Thyroid gland (tissue), 4 donors: ENCODE measurements at regions not wholly inside any gene's neighbourhood (a gene's known extent, or its start where the extent isn't known, plus 50 kb on each side); places are given as distances from the start of the nearest gene placed in this dataset.

Experiments
- DNase-seq, 2 donors: peaks; one replicate each; pipeline ENCODE4 v3.0.0-alpha.2; 2019
- H3K27ac ChIP-seq, 3 donors: fragments of 200-600 bp; sonication (generic); 1 replicate in 2 of 3; 2 replicates in 1 of 3; pipeline ENCODE4 v1.5.1; 2016 to 2019; ENCODE audit warnings: mild to moderate bottlenecking in 1 of 3, moderate library complexity in 1 of 3
- H3K27me3 ChIP-seq: fragments of 200-600 bp; sonication (generic); one replicate; pipeline ENCODE4 v1.5.1; 2019
- H3K36me3 ChIP-seq, 2 donors: fragments of 200-600 bp; sonication (generic); one replicate each; pipeline ENCODE4 v1.5.1; 2016 to 2019
- H3K4me1 ChIP-seq, 2 donors: fragments of 200-600 bp; sonication (generic); one replicate each; pipeline ENCODE4 v1.5.1; 2017 to 2019
- H3K4me3 ChIP-seq, 3 donors: fragments of 200-600 bp; sonication (generic); replicated peaks in 1 of 3; 1 replicate in 2 of 3; 2 replicates in 1 of 3; pipeline ENCODE4 v1.5.1; 2016; ENCODE audit warnings: mild to moderate bottlenecking in 1 of 3
- H3K9me3 ChIP-seq: fragments of 200-600 bp; sonication (generic); one replicate; pipeline ENCODE4 v1.5.1; 2017
- POLR2A ChIP-seq, 2 donors: fragments of 450-650 bp; IDR thresholded peaks; one replicate each; pipeline ENCODE4 v1.6.1; 2017; ENCODE audit warnings: antibody characterized with exemption in 2 of 2, mild to moderate bottlenecking in 2 of 2, moderate library complexity in 1 of 2
- WGBS, 2 donors: methylation state at CpG; one replicate each; pipeline ENCODE4 v1.1.5; 2017; 5-methylcytosine and 5-hydroxymethylcytosine counted together
- intact Hi-C: fragments of 100-400 bp; cut with DNase I; formaldehyde crosslinking; loops from one replicate; pipeline ENCODE4 v1.15.1; 2023
- TF ChIP-seq, protein P1 (sequence below), 6 experiments: fragments of 200-600 bp in 3 of 6; fragments of 450-650 bp in 3 of 6; sonication (generic) in 3 of 6; IDR thresholded peaks; one replicate each; pipeline ENCODE4 v1.5.1; 2016 to 2019; ENCODE audit warnings: antibody characterized with exemption in 6 of 6, mild to moderate bottlenecking in 2 of 6, inconsistent platforms in 1 of 6, moderate library complexity in 1 of 6

DNA sequence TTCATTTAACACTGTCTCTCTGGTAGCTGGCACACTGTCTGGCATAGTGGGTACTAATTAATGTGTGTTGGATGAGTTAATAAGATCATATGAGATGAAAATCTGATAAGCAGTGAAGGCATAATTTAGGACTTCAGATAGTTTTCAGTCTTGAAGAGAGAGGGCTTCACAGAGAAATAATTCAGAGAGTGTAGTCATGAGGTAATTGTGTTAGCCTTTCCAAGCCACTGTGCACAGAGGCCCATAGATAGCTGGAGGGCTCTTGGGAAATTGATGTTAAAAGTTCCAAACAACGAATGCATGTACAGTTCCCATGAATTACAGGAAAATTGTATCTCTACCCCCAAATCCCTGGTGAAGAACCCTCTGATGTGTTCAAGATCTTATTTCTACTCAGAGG lies 133.8 kb upstream of the HMGA2 start:
- no peaks in the 10 kb centered on the region for H3K36me3 ChIP-seq
- H3K27me3 ChIP-seq: no peaks in the 10 kb centered on the region
- DNase-seq: no peak
- TF ChIP-seq, protein P1, sequence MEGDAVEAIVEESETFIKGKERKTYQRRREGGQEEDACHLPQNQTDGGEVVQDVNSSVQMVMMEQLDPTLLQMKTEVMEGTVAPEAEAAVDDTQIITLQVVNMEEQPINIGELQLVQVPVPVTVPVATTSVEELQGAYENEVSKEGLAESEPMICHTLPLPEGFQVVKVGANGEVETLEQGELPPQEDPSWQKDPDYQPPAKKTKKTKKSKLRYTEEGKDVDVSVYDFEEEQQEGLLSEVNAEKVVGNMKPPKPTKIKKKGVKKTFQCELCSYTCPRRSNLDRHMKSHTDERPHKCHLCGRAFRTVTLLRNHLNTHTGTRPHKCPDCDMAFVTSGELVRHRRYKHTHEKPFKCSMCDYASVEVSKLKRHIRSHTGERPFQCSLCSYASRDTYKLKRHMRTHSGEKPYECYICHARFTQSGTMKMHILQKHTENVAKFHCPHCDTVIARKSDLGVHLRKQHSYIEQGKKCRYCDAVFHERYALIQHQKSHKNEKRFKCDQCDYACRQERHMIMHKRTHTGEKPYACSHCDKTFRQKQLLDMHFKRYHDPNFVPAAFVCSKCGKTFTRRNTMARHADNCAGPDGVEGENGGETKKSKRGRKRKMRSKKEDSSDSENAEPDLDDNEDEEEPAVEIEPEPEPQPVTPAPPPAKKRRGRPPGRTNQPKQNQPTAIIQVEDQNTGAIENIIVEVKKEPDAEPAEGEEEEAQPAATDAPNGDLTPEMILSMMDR (IDR thresholded peaks at IDR 0.05): no peak
- no peak for TF ChIP-seq POLR2A (IDR thresholded peaks at IDR 0.05)
- no peak overlapping the region for H3K4me3 ChIP-seq
- no peaks in the 10 kb centered on the region for H3K9me3 ChIP-seq
- H3K27ac ChIP-seq: no peak overlapping the region
- WGBS, 2 donors: 56 to 63% methylated on average over 1 of the region's 1 CpG
- peaks cover 0 to 6% of the 10 kb centered on the region in 2 donors for H3K4me1 ChIP-seq
- intact Hi-C loops: no loop called here

DNA sequence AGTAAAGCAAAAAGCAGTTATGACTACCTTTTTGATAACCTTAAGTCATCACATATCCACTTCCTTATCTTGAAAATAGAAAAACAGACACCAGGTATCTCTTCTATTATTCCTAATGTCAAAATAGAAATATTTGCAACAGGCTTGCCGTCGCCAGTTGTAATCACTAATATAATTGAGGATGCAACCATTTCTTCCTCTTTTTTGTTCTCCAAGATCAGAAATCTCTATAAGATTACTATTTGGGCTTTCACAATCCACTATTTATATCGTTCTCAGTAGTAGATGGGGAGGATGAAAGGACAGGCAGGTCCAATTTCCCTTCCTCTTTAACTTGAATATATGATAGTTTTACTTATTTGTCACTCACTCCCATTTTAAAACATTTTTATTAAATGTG lies 130.2 kb upstream of the HMGA2 start:
- Histone ChIP-seq H3K27me3 (no peaks in the 10 kb centered on the region), H3K36me3 (no peaks in the 10 kb centered on the region), H3K9me3 (no peaks in the 10 kb centered on the region), H3K27ac (no peak overlapping the region), H3K4me3 (no peak overlapping the region), H3K4me1 (peaks cover 0 to 9% of the 10 kb centered on the region in 2 donors)
- intact Hi-C loops: no loop called here
- 82 to 88% methylated on average over 3 of the region's 3 CpGs for WGBS, 2 donors
- TF ChIP-seq, protein P1 (IDR thresholded peaks at IDR 0.05): no peak
- no peak for TF ChIP-seq POLR2A (IDR thresholded peaks at IDR 0.05)
- no peak for DNase-seq

DNA sequence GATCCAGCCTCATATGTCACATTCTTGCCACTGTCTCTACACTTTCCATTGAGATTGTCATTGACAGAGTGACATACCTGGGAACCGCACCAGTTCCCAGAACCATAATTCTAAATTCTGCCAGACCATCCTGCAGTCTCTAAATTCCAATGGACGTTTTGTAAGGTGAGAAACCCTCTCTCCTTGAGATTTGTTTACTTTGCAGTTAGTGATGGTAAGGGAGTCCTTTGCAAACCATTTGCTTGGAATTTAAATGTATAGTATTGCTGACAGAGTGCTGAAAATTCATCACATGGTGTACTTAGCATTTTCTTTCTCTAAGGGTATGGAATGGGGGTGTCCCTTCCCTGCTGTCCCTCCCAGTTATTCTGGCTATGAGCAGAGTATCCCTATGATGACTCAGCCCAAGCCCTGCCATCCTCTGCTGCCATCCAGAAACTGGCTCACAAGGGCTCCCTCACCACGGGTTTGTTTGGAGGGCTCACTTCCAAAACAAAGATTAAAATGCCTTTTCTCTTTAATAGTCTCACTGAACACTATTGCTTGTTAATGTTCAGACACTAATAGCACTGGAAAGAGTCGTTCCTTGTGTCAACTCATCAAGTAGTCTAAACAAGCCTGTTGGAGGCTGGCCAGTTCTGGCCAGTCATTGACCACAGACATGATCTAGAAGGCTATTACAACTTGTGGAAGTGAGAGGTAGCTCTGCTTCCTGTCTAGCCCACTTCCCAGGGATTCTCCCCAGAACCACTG lies 129.0 kb upstream of the HMGA2 start:
- Histone ChIP-seq H3K9me3 (no peaks in the 10 kb centered on the region), H3K27ac (no peak overlapping the region), H3K4me3 (no peak overlapping the region), H3K27me3 (no peaks in the 10 kb centered on the region), H3K4me1 (peaks cover 0 to 9% of the 10 kb centered on the region in 2 donors), H3K36me3 (no peaks in the 10 kb centered on the region)
- intact Hi-C loops: no loop called here
- TF ChIP-seq, protein P1 (IDR thresholded peaks at IDR 0.05): no peak
- no peak for TF ChIP-seq POLR2A (IDR thresholded peaks at IDR 0.05)
- DNase-seq: peak; percentile 82 to 85
- whole genome bisulfite sequencing, 2 donors: 21 to 24% methylated on average over 4 of the region's 4 CpGs

DNA sequence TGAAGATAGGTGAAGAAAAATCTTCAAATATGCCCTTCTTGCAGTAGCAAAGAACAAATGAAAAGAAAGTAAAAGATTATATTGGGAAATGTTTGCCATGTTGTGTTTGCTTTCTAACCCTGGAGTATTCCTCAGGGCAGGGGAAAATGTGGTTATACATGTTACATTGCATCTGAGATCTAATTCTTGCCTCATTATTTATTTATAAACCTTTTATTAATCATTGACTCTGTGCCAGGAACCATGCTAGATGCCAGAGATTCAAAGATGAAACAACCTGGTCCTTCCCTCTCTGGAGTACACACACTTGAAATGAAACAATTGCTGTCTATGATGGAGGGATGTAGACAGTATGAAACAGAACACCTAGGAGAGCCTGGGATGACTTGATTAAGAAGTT lies 128.1 kb upstream of the HMGA2 start:
- no peak for DNase-seq
- H3K4me1 ChIP-seq: peaks cover 0 to 9% of the 10 kb centered on the region in 2 donors
- TF ChIP-seq POLR2A (IDR thresholded peaks at IDR 0.05): no peak
- no peaks in the 10 kb centered on the region for H3K9me3 ChIP-seq
- no peaks in the 10 kb centered on the region for H3K36me3 ChIP-seq
- H3K4me3 ChIP-seq: no peak overlapping the region
- intact Hi-C loops: no loop called here
- H3K27me3 ChIP-seq: no peaks in the 10 kb centered on the region
- no peak overlapping the region for H3K27ac ChIP-seq

DNA sequence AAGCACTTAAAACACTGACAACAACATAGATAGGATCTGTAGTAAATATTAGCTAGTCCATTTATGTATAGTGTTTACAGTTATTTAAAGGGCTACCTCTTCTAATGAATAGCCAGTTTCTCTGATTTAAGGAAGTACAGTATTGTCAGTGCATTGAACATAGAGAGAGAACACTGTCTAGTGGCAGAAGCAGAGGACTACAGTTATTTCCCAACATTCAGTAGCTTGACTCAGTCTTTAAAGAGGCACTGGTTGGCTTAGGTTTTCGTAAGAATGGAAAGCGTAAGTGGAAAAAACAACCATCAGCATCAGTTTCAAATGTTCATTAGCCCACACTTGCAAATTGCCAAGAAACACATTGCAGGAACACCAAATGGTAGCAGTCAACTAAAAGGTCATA lies 125.0 kb upstream of the HMGA2 start:
- no peaks in the 10 kb centered on the region for H3K9me3 ChIP-seq
- TF ChIP-seq, protein P1 (IDR thresholded peaks at IDR 0.05): no peak
- no peak for TF ChIP-seq POLR2A (IDR thresholded peaks at IDR 0.05)
- peaks cover 0 to 9% of the 10 kb centered on the region in 2 donors for H3K4me1 ChIP-seq
- intact Hi-C loops: no loop called here
- no peaks in the 10 kb centered on the region for H3K27me3 ChIP-seq
- 76 to 88% methylated on average over 2 of the region's 2 CpGs for WGBS, 2 donors
- H3K27ac ChIP-seq: no peak overlapping the region
- H3K36me3 ChIP-seq: no peaks in the 10 kb centered on the region
- H3K4me3 ChIP-seq: no peak overlapping the region
- no peak for DNase-seq
